ENCODE measurements at regions not wholly inside any gene's neighbourhood (a gene's known extent, or its start where the extent isn't known, plus 50 kb on each side); places are given as distances from the start of the nearest gene placed in this dataset.

DNA sequence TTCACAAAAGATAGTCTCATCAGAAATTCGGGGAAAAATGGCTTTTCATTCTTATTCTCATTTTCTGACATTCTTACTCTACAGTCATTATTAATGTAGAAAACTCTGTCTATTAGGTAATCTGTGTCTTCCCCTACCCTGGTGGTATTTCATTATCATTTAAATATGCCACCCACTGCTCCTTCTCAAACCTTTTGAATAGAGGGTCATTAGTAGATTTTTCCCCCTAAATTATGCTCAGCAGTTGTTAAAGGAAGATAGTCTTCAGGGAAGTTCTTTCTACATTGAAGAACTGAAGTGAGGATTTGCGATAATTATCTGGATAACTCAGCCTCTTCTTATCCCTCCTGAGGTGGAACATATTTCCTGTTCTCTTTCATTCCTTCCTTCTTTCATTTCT, 989.5 kb upstream of the RBFOX1 start:
- TF ChIP-seq EZH2 (IDR thresholded peaks at IDR 0.05; ENCODE audit: low read length, missing control alignments) = no peak
- TF ChIP-seq, protein P1, sequence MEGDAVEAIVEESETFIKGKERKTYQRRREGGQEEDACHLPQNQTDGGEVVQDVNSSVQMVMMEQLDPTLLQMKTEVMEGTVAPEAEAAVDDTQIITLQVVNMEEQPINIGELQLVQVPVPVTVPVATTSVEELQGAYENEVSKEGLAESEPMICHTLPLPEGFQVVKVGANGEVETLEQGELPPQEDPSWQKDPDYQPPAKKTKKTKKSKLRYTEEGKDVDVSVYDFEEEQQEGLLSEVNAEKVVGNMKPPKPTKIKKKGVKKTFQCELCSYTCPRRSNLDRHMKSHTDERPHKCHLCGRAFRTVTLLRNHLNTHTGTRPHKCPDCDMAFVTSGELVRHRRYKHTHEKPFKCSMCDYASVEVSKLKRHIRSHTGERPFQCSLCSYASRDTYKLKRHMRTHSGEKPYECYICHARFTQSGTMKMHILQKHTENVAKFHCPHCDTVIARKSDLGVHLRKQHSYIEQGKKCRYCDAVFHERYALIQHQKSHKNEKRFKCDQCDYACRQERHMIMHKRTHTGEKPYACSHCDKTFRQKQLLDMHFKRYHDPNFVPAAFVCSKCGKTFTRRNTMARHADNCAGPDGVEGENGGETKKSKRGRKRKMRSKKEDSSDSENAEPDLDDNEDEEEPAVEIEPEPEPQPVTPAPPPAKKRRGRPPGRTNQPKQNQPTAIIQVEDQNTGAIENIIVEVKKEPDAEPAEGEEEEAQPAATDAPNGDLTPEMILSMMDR (conservative IDR thresholded peaks at IDR 0.05 in 1 of 2, IDR thresholded peaks at IDR 0.05 in 1 of 2; ENCODE audit: low read depth in 1 of 2, low read length in 2 of 2) = no peak

Data from fibroblast of lung (primary cell).